SK-N-MC (cell line): ENCODE measurements at regions not wholly inside any gene's neighbourhood (a gene's known extent, or its start where the extent isn't known, plus 50 kb on each side); places are given as distances from the start of the nearest gene placed in this dataset.
A peak's percentile ranks its signal among the peaks of the same experiment; 100 is the strongest.

Source experiments
- DNase-seq: peaks from one replicate; pipeline ENCODE4 v3.0.0-alpha.2; 2011; ENCODE audit warnings: low read depth, low spot score
- H3K27ac ChIP-seq: fragments of 200-600 bp; sonication (generic); 2 replicates; pipeline ENCODE4 v1.5.1; 2016; ENCODE audit warnings: mixed run types
- H3K36me3 ChIP-seq: fragments of 200-600 bp; sonication (generic); 2 replicates; pipeline ENCODE4 v1.6.1; 2017; ENCODE audit warnings: antibody characterized with exemption, low read length, mixed read lengths; ENCODE audit not compliant: insufficient read depth
- H3K4me3 ChIP-seq: fragments of 200-600 bp; sonication (generic); 2 replicates; pipeline ENCODE4 v1.5.1; 2016
- H3K9ac ChIP-seq: fragments of 200-600 bp; sonication (generic); 2 replicates; pipeline ENCODE4 v1.8.0; 2017; ENCODE audit warnings: mixed run types, mixed read lengths; ENCODE audit not compliant: insufficient read length
- H3K9me3 ChIP-seq: fragments of 200-600 bp; sonication (generic); 2 replicates; pipeline ENCODE4 v1.6.1; 2017; ENCODE audit warnings: low read depth, mild to moderate bottlenecking, antibody characterized with exemption, low read length, moderate library complexity, mixed read lengths
- EZH2 ChIP-seq: fragments of 200-600 bp; sonication (generic); IDR thresholded peaks from one replicate; pipeline ENCODE4 v1.6.1; 2017; ENCODE audit warnings: antibody characterized with exemption
- FOXP2 ChIP-seq: optimal IDR thresholded peaks from 2 replicates; pipeline ENCODE3; 2011; ENCODE audit warnings: mild to moderate bottlenecking, moderate library complexity; ENCODE audit not compliant: insufficient read depth; ENCODE audit errors: extremely low read length, control extremely low read depth
- POLR2AphosphoS5 ChIP-seq: IDR thresholded peaks from 2 replicates; pipeline ENCODE4 v1.6.1; 2012; ENCODE audit warnings: mild to moderate bottlenecking, low read depth, low read length, borderline replicate concordance

GRCh38 chr14:76925097-76925441, 98.9 kb downstream of the LRRC74A start:
- Histone ChIP-seq H3K9ac (no peak overlapping the region), H3K36me3 (no peaks in the 10 kb centered on the region), H3K9me3 (no peaks in the 10 kb centered on the region), H3K4me3 (no peak overlapping the region), H3K27ac (no peak overlapping the region)
- DNase-seq, result no peak
- TF ChIP-seq POLR2AphosphoS5, result no peak
- TF ChIP-seq EZH2, result no peak
- TF ChIP-seq FOXP2, result no peak

GRCh38 chr14:76924371-76925096, 98.3 kb downstream of the LRRC74A start:
- Histone ChIP-seq H3K9me3 (no peaks in the 10 kb centered on the region), H3K4me3 (no peak overlapping the region)
- DNase-seq, result no peak

GRCh38 chr14:76923431-76924370, 97.5 kb downstream of the LRRC74A start:
- no peak overlapping the region for H3K27ac ChIP-seq
- no peaks in the 10 kb centered on the region for H3K36me3 ChIP-seq
- DNase-seq, result no peak
- H3K9me3 ChIP-seq, result no peaks in the 10 kb centered on the region
- no peak overlapping the region for H3K4me3 ChIP-seq
- TF ChIP-seq POLR2AphosphoS5 (no peak), FOXP2 (no peak), EZH2 (no peak)
- no peak overlapping the region for H3K9ac ChIP-seq

More at GRCh38 chr14:76924371-76925096, 98.3 kb downstream of the LRRC74A start:
- TF ChIP-seq EZH2, result no peak
- TF ChIP-seq POLR2AphosphoS5, result no peak
- TF ChIP-seq FOXP2, result no peak
- Histone ChIP-seq H3K9ac (no peak overlapping the region), H3K27ac (no peak overlapping the region), H3K36me3 (no peaks in the 10 kb centered on the region)

- no peak overlapping the region for H3K9ac ChIP-seq
These were observed 96.4 kb downstream of the LRRC74A start for GRCh38 chr14:76922584-76922983.

GRCh38 chr14:76922092-76922491, 95.9 kb downstream of the LRRC74A start:
- TF ChIP-seq FOXP2, result no peak
- no peak for TF ChIP-seq POLR2AphosphoS5
- TF ChIP-seq EZH2, result no peak
- Histone ChIP-seq H3K36me3 (no peaks in the 10 kb centered on the region), H3K27ac (no peak overlapping the region), H3K9ac (no peak overlapping the region), H3K4me3 (no peak overlapping the region), H3K9me3 (no peaks in the 10 kb centered on the region)
- DNase-seq, result no peak

More at GRCh38 chr14:76922584-76922983, 96.4 kb downstream of the LRRC74A start:
- Histone ChIP-seq H3K27ac (peak overlapping the region; percentile 26; the same call in 1 of the 2 replicates), H3K4me3 (no peak overlapping the region), H3K9me3 (no peaks in the 10 kb centered on the region), H3K36me3 (no peaks in the 10 kb centered on the region)
- TF ChIP-seq EZH2 (no peak), FOXP2 (no peak), POLR2AphosphoS5 (no peak)
- DNase-seq, result no peak

- Histone ChIP-seq H3K9me3 (no peaks in the 10 kb centered on the region), H3K36me3 (no peaks in the 10 kb centered on the region), H3K9ac (no peak overlapping the region), H3K27ac (peak overlapping the region; percentile 10), H3K4me3 (no peak overlapping the region; the same call in 1 of the 2 replicates)
- no peak for DNase-seq
- TF ChIP-seq POLR2AphosphoS5 (no peak), EZH2 (no peak), FOXP2 (no peak)
These were observed 94.8 kb downstream of the LRRC74A start for GRCh38 chr14:76921088-76921399.

- Histone ChIP-seq H3K27ac (peak overlapping the region; percentile 91), H3K36me3 (no peaks in the 10 kb centered on the region), H3K9me3 (no peaks in the 10 kb centered on the region), H3K4me3 (peak overlapping the region; percentile 73), H3K9ac (no peak overlapping the region)
- TF ChIP-seq POLR2AphosphoS5, result no peak
- TF ChIP-seq FOXP2, result peak; percentile 28
- DNase-seq, result no peak
These were observed 94.3 kb downstream of the LRRC74A start for GRCh38 chr14:76920331-76921087.

- no peaks in the 10 kb centered on the region for H3K9me3 ChIP-seq
- no peaks in the 10 kb centered on the region for H3K36me3 ChIP-seq
- DNase-seq, result peak; percentile 99
- peak overlapping the region; percentile 73 for H3K4me3 ChIP-seq
- TF ChIP-seq FOXP2 (no peak), EZH2 (no peak), POLR2AphosphoS5 (peak; percentile 61)
- H3K27ac ChIP-seq, result peak overlapping the region; percentile 96
- peak overlapping the region; percentile 56 for H3K9ac ChIP-seq
These were observed 93.5 kb downstream of the LRRC74A start for GRCh38 chr14:76919431-76920330.
